Liver (tissue), 8 donors: ENCODE measurements at regions not wholly inside any gene's neighbourhood (a gene's known extent, or its start where the extent isn't known, plus 50 kb on each side); places are given as distances from the start of the nearest gene placed in this dataset.

ENCODE experiments used
- DNase-seq: peaks from one replicate; pipeline ENCODE4 v3.0.0-alpha.2; 2017; ENCODE audit warnings: low spot score
- H3K27ac ChIP-seq, 2 donors: one replicate each; pipeline ENCODE4 v1.7.0; 2013; ENCODE audit warnings: inconsistent platforms in 2 of 2, low read length in 2 of 2, control low read depth in 1 of 2, low read depth in 1 of 2, mild to moderate bottlenecking in 1 of 2
- H3K27me3 ChIP-seq, 4 donors: one replicate each; pipeline versions ENCODE4 v1.6.1 to v1.7.0; 2013; ENCODE audit warnings: low read length in 3 of 4, inconsistent platforms in 1 of 4, mild to moderate bottlenecking in 1 of 4, moderate library complexity in 1 of 4; ENCODE audit not compliant: control insufficient read depth in 4 of 4, insufficient read depth in 4 of 4
- H3K36me3 ChIP-seq, 4 donors: one replicate each; pipeline versions ENCODE4 v1.6.1 to v1.7.0; 2013; ENCODE audit warnings: low read length in 3 of 4, mild to moderate bottlenecking in 3 of 4, low read depth in 1 of 4, moderate library complexity in 1 of 4; ENCODE audit not compliant: control insufficient read depth in 4 of 4, insufficient read depth in 3 of 4
- H3K4me1 ChIP-seq, 4 donors: one replicate each; pipeline versions ENCODE4 v1.6.1 to v1.7.0; 2013; ENCODE audit warnings: low read length in 3 of 4, mild to moderate bottlenecking in 3 of 4, moderate library complexity in 1 of 4; ENCODE audit not compliant: control insufficient read depth in 4 of 4, insufficient read depth in 4 of 4
- H3K4me3 ChIP-seq, 3 donors: one replicate each; pipeline versions ENCODE4 v1.6.1 to v1.7.0; 2013; ENCODE audit warnings: low read length in 3 of 3, control low read depth in 1 of 3, low read depth in 1 of 3, mild to moderate bottlenecking in 1 of 3
- H3K9ac ChIP-seq, 2 donors: one replicate each; pipeline ENCODE4 v1.7.0; 2013; ENCODE audit warnings: low read length in 2 of 2, mild to moderate bottlenecking in 2 of 2, moderate library complexity in 2 of 2, control low read depth in 1 of 2, low read depth in 1 of 2
- H3K9me3 ChIP-seq, 4 donors: one replicate each; pipeline versions ENCODE4 v1.6.1 to v1.7.0; 2013; ENCODE audit warnings: low read length in 3 of 4; ENCODE audit not compliant: control insufficient read depth in 4 of 4
- EGR1 ChIP-seq, 2 donors: IDR thresholded peaks; 2 replicates each; pipeline ENCODE4 v1.6.1; 2016 to 2018; ENCODE audit warnings: antibody characterized with exemption in 2 of 2, low read depth in 2 of 2
- FOXA1 ChIP-seq: IDR thresholded peaks from 2 replicates; pipeline ENCODE4 v1.6.1; 2016; ENCODE audit warnings: antibody characterized with exemption
- FOXA2 ChIP-seq: IDR thresholded peaks from 2 replicates; pipeline ENCODE4 v1.6.1; 2016; ENCODE audit warnings: antibody characterized with exemption
- GABPA ChIP-seq, 2 donors: IDR thresholded peaks in 1 of 2; conservative IDR thresholded peaks in 1 of 2; 2 replicates each; pipeline ENCODE4 v1.6.1; 2016; ENCODE audit warnings: antibody characterized with exemption in 2 of 2, mild to moderate bottlenecking in 1 of 2, moderate library complexity in 1 of 2
- HNF4A ChIP-seq, 2 donors: conservative IDR thresholded peaks; 2 replicates each; pipeline ENCODE4 v1.6.1; 2016; ENCODE audit warnings: antibody characterized with exemption in 2 of 2, mild to moderate bottlenecking in 2 of 2
- HNF4G ChIP-seq: IDR thresholded peaks from 2 replicates; pipeline ENCODE4 v1.6.1; 2016; ENCODE audit warnings: antibody characterized with exemption
- JUND ChIP-seq, 2 donors: IDR thresholded peaks; 2 replicates each; pipeline ENCODE4 v1.6.1; 2016; ENCODE audit warnings: antibody characterized with exemption in 2 of 2
- NR2F2 ChIP-seq: IDR thresholded peaks from 2 replicates; pipeline ENCODE4 v1.6.1; 2016; ENCODE audit warnings: antibody characterized with exemption
- RAD21 ChIP-seq, 2 donors: IDR thresholded peaks; 2 replicates each; pipeline ENCODE4 v1.6.1; 2016; ENCODE audit warnings: antibody characterized with exemption in 2 of 2, mild to moderate bottlenecking in 2 of 2
- RXRA ChIP-seq, 2 donors: IDR thresholded peaks; 2 replicates each; pipeline ENCODE4 v1.6.1; 2017 to 2018; ENCODE audit warnings: antibody characterized with exemption in 2 of 2, mild to moderate bottlenecking in 1 of 2
- SP1 ChIP-seq: IDR thresholded peaks from 2 replicates; pipeline ENCODE4 v1.6.1; 2018; ENCODE audit warnings: antibody characterized with exemption, mild to moderate bottlenecking
- TAF1 ChIP-seq: conservative IDR thresholded peaks from 2 replicates; pipeline ENCODE4 v1.6.1; 2016; ENCODE audit warnings: antibody characterized with exemption, mild to moderate bottlenecking
- YY1 ChIP-seq: IDR thresholded peaks from 2 replicates; pipeline ENCODE4 v1.6.1; 2016; ENCODE audit warnings: antibody characterized with exemption, mild to moderate bottlenecking
- WGBS: extraction: QIAGEN DNeasy Blood & Tissue Kit; methylation state at CpG from one replicate; pipeline ENCODE4 v1.1.7; 2013; 5-methylcytosine and 5-hydroxymethylcytosine counted together
- TF ChIP-seq, protein P1 (sequence below): IDR thresholded peaks from 2 replicates; pipeline ENCODE4 v1.6.1; 2016; ENCODE audit warnings: antibody characterized with exemption, mild to moderate bottlenecking
- TF ChIP-seq, protein P2 (sequence below): IDR thresholded peaks from 2 replicates; pipeline ENCODE4 v1.6.1; 2016; ENCODE audit warnings: antibody characterized with exemption
- TF ChIP-seq, protein P3 (sequence below): fragments of 150-350 bp; IDR thresholded peaks from 2 replicates; pipeline ENCODE4 v1.5.1; 2017; ENCODE audit warnings: improper control_type of control experiment, low read depth, low read length; ENCODE audit not compliant: missing input control
- TF ChIP-seq, protein P4 (sequence below): IDR thresholded peaks from 2 replicates; pipeline ENCODE4 v1.6.1; 2016; ENCODE audit warnings: antibody characterized with exemption
- donor health status: healthy.
- donor health status: healthy.
- donor health status: healthy.
- donor health status: healthy.
- donor health status: healthy.

DNA sequence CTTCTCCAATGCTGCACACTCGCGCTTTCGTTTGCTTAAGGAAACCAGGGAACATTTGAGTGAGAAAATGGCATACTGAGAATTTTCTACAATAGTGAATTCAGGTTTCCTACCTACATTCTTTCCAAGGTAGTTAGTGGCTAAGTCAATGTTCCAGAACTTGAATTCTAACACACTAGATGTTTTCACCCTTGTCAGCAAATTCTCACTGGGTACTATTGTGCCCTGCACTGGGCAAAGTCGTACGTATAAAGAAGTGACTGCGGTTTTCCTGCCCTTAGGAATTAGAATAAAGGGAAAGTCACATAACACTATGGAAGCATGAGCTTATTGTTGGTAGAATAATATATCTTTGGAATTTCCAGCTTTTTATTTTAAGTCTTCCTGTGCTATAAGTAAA lies 119.2 kb upstream of the TNFSF11 start:
- Histone ChIP-seq H3K27ac (no peak overlapping the region), H3K4me1 (no peaks in the 10 kb centered on the region), H3K9me3 (no peaks in the 10 kb centered on the region), H3K36me3 (no peaks in the 10 kb centered on the region), H3K27me3 (no peaks in the 10 kb centered on the region), H3K9ac (no peak overlapping the region), H3K4me3 (no peak overlapping the region)
- TF ChIP-seq, protein P1, sequence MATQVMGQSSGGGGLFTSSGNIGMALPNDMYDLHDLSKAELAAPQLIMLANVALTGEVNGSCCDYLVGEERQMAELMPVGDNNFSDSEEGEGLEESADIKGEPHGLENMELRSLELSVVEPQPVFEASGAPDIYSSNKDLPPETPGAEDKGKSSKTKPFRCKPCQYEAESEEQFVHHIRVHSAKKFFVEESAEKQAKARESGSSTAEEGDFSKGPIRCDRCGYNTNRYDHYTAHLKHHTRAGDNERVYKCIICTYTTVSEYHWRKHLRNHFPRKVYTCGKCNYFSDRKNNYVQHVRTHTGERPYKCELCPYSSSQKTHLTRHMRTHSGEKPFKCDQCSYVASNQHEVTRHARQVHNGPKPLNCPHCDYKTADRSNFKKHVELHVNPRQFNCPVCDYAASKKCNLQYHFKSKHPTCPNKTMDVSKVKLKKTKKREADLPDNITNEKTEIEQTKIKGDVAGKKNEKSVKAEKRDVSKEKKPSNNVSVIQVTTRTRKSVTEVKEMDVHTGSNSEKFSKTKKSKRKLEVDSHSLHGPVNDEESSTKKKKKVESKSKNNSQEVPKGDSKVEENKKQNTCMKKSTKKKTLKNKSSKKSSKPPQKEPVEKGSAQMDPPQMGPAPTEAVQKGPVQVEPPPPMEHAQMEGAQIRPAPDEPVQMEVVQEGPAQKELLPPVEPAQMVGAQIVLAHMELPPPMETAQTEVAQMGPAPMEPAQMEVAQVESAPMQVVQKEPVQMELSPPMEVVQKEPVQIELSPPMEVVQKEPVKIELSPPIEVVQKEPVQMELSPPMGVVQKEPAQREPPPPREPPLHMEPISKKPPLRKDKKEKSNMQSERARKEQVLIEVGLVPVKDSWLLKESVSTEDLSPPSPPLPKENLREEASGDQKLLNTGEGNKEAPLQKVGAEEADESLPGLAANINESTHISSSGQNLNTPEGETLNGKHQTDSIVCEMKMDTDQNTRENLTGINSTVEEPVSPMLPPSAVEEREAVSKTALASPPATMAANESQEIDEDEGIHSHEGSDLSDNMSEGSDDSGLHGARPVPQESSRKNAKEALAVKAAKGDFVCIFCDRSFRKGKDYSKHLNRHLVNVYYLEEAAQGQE: no peak
- no peak for TF ChIP-seq RAD21 (IDR thresholded peaks at IDR 0.05)
- TF ChIP-seq, protein P2, sequence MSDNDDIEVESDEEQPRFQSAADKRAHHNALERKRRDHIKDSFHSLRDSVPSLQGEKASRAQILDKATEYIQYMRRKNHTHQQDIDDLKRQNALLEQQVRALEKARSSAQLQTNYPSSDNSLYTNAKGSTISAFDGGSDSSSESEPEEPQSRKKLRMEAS: no peak
- TF ChIP-seq TAF1: no peak
- TF ChIP-seq SP1: no peak
- no peak for TF ChIP-seq FOXA1
- DNase-seq: no peak
- WGBS: 79% methylated on average over 6 of the region's 6 CpGs

DNA sequence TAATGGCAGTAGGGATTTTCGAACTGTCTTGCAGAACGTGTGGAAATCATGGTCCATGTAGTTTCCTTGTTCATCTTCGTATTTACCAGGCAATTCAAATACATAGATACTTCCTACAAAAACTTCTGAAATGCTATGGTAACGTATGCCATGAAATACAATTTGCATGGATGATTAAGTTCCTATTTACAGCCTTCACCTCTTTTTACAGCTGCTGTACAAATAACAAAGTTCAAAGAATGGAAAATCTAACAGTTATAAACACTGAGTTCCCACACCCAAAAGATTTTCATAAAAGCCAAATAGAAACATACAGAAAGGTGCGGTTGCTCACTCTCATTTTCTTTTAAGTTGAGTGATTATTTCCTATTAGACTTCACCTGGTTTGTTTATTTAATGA lies 115.8 kb upstream of the TNFSF11 start:
- no peaks in the 10 kb centered on the region for H3K4me1 ChIP-seq
- no peaks in the 10 kb centered on the region for H3K36me3 ChIP-seq
- 64% methylated on average over 5 of the region's 5 CpGs for WGBS
- no peaks in the 10 kb centered on the region for H3K27me3 ChIP-seq
- H3K9me3 ChIP-seq: peaks cover 0 to 8% (median 2%) of the 10 kb centered on the region in 4 donors
- no peak overlapping the region for H3K27ac ChIP-seq
- TF ChIP-seq FOXA1: no peak
- TF ChIP-seq, protein P3, sequence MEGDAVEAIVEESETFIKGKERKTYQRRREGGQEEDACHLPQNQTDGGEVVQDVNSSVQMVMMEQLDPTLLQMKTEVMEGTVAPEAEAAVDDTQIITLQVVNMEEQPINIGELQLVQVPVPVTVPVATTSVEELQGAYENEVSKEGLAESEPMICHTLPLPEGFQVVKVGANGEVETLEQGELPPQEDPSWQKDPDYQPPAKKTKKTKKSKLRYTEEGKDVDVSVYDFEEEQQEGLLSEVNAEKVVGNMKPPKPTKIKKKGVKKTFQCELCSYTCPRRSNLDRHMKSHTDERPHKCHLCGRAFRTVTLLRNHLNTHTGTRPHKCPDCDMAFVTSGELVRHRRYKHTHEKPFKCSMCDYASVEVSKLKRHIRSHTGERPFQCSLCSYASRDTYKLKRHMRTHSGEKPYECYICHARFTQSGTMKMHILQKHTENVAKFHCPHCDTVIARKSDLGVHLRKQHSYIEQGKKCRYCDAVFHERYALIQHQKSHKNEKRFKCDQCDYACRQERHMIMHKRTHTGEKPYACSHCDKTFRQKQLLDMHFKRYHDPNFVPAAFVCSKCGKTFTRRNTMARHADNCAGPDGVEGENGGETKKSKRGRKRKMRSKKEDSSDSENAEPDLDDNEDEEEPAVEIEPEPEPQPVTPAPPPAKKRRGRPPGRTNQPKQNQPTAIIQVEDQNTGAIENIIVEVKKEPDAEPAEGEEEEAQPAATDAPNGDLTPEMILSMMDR: no peak
- TF ChIP-seq JUND (IDR thresholded peaks at IDR 0.05): no peak
- TF ChIP-seq GABPA (IDR thresholded peaks at IDR 0.05 in 1 of 2, conservative IDR thresholded peaks at IDR 0.05 in 1 of 2): no peak
- no peak for TF ChIP-seq SP1
- TF ChIP-seq YY1: no peak
- no peak for TF ChIP-seq NR2F2
- no peak for TF ChIP-seq RXRA (IDR thresholded peaks at IDR 0.05)
- TF ChIP-seq FOXA2: no peak
- TF ChIP-seq, protein P1: no peak
- no peak for TF ChIP-seq HNF4G
- TF ChIP-seq TAF1: no peak
- TF ChIP-seq, protein P2: no peak
- no peak for TF ChIP-seq HNF4A (conservative IDR thresholded peaks at IDR 0.05)
- no peak for TF ChIP-seq EGR1 (IDR thresholded peaks at IDR 0.05; ENCODE audit: low read depth in 2 of 2)
- TF ChIP-seq, protein P4, sequence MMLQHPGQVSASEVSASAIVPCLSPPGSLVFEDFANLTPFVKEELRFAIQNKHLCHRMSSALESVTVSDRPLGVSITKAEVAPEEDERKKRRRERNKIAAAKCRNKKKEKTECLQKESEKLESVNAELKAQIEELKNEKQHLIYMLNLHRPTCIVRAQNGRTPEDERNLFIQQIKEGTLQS: no peak
- TF ChIP-seq RAD21 (IDR thresholded peaks at IDR 0.05): no peak
- H3K9ac ChIP-seq: no peak overlapping the region
- DNase-seq: no peak
- H3K4me3 ChIP-seq: no peak overlapping the region
